ENCODE measurements at regions not wholly inside any gene's neighbourhood (a gene's known extent, or its start where the extent isn't known, plus 50 kb on each side); places are given as distances from the start of the nearest gene placed in this dataset.
"Not testable (repeated sequence)": the region's sequence is repeated elsewhere in the genome, so short reads cannot be mapped to it uniquely, and the experiment has no call there.

GRCh38 chr13:86447479-86447878 is 648.3 kb upstream of the SLITRK6 start:
- TF ChIP-seq CTCF (conservative IDR thresholded peaks at IDR 0.05) = peak; percentile 21
- no peak for TF ChIP-seq ZFX (IDR thresholded peaks at IDR 0.05)
- no peak overlapping the region for H3K27ac ChIP-seq

- no peak for TF ChIP-seq CTCF (conservative IDR thresholded peaks at IDR 0.05)
- TF ChIP-seq ZFX (IDR thresholded peaks at IDR 0.05) = no peak
- no peak overlapping the region for H3K27ac ChIP-seq
Observed at GRCh38 chr13:86462011-86462410, 662.8 kb upstream of the SLITRK6 start.

- TF ChIP-seq ZFX (IDR thresholded peaks at IDR 0.05) = no peak
- peak; percentile 27 for TF ChIP-seq CTCF (conservative IDR thresholded peaks at IDR 0.05)
- H3K27ac ChIP-seq = no peak overlapping the region
Observed at GRCh38 chr13:86464193-86464592, 665.0 kb upstream of the SLITRK6 start.

- TF ChIP-seq CTCF (conservative IDR thresholded peaks at IDR 0.05) (no peak), ZFX (IDR thresholded peaks at IDR 0.05) (no peak)
Observed at GRCh38 chr13:86474971-86475370, 675.8 kb upstream of the SLITRK6 start.

GRCh38 chr13:86476656-86477055 is 677.4 kb upstream of the SLITRK6 start:
- no peak overlapping the region for H3K27ac ChIP-seq
- TF ChIP-seq ZFX (IDR thresholded peaks at IDR 0.05) (no peak), CTCF (conservative IDR thresholded peaks at IDR 0.05) (no peak)

More at GRCh38 chr13:86474971-86475370, 675.8 kb upstream of the SLITRK6 start:
- no peak overlapping the region for H3K27ac ChIP-seq

- TF ChIP-seq ZFX (IDR thresholded peaks at IDR 0.05) (no peak), CTCF (conservative IDR thresholded peaks at IDR 0.05) (no peak)
- H3K27ac ChIP-seq = no peak overlapping the region
Observed at GRCh38 chr13:86486582-86486981, 687.4 kb upstream of the SLITRK6 start.

- TF ChIP-seq CTCF (conservative IDR thresholded peaks at IDR 0.05) (no peak), ZFX (IDR thresholded peaks at IDR 0.05) (no peak)
- no peak overlapping the region for H3K27ac ChIP-seq
Observed at GRCh38 chr13:86491121-86491520, 691.9 kb upstream of the SLITRK6 start.

GRCh38 chr13:86501931-86502330 is 702.7 kb upstream of the SLITRK6 start:
- H3K27ac ChIP-seq = not testable (repeated sequence)
